Panc1 (cell line): ENCODE measurements at regions not wholly inside any gene's neighbourhood (a gene's known extent, or its start where the extent isn't known, plus 50 kb on each side); places are given as distances from the start of the nearest gene placed in this dataset.

Source experiments
- ATAC-seq: fragments of 200-7000 bp; cut with Tn5 transposase; 2 replicates; pipeline ENCODE4 v1.9.1; 2020; ENCODE audit warnings: mild to moderate bottlenecking, moderate library complexity
- BruUV-seq: library from RNA; stranded (reverse); fragments of 400-500 nt; replicated peaks from 2 replicates; lab custom pipeline; 2021; lab: Mats Ljungman, UMichigan
- CTCF ChIA-PET: fragments of 300-600 bp; sonication (Branson Sonifier 250); formaldehyde crosslinking; loops from one replicate; lab custom pipeline; 2022; ENCODE audit warnings: antibody characterized with exemption; lab: Charles Lee
- POLR2A ChIA-PET: fragments of 300-600 bp; sonication (Branson Sonifier 250); formaldehyde crosslinking; loops from one replicate; lab custom pipeline; 2022; ENCODE audit warnings: antibody characterized with exemption; lab: Charles Lee
- DNase-seq: peaks from one replicate; pipeline ENCODE4 v3.0.0-alpha.2; 2010; ENCODE audit warnings: low read depth, low spot score
- H3K27ac ChIP-seq: 2 replicates; pipeline ENCODE4 v1.5.1; 2011; ENCODE audit warnings: mild to moderate bottlenecking, low read length, inconsistent platforms
- H3K27me3 ChIP-seq: fragments of 200-500 bp; sonication (Bioruptor generic); 2 replicates; pipeline ENCODE4 v1.6.0; 2014; ENCODE audit warnings: low read length, inconsistent platforms; ENCODE audit not compliant: control insufficient read depth, insufficient read depth
- H3K36me3 ChIP-seq: fragments of 200-500 bp; sonication (Bioruptor generic); 2 replicates; pipeline ENCODE4 v1.5.1; 2014; ENCODE audit warnings: inconsistent platforms, mild to moderate bottlenecking, low read length, moderate library complexity; ENCODE audit not compliant: control insufficient read depth, insufficient read depth
- H3K4me1 ChIP-seq: 2 replicates; pipeline ENCODE4 v1.5.1; 2011; ENCODE audit warnings: inconsistent platforms, mild to moderate bottlenecking, low read length, moderate library complexity; ENCODE audit not compliant: control insufficient read depth, insufficient read depth
- H3K4me3 ChIP-seq, 2 experiments: 2 replicates each; pipeline ENCODE4 v1.5.1; 2011 to 2012; ENCODE audit warnings: low read depth in 2 of 2, low read length in 2 of 2, mild to moderate bottlenecking in 2 of 2, inconsistent platforms in 1 of 2, moderate library complexity in 1 of 2
- H3K9me3 ChIP-seq: fragments of 200-500 bp; sonication (Bioruptor generic); 2 replicates; pipeline ENCODE4 v1.5.1; 2014; ENCODE audit warnings: low read depth, mild to moderate bottlenecking, inconsistent platforms, low read length, moderate library complexity; ENCODE audit not compliant: control insufficient read depth, insufficient read depth
- CTCF ChIP-seq: fragments of 450-650 bp; IDR thresholded peaks from 2 replicates; pipeline ENCODE4 v1.5.1; 2017; ENCODE audit warnings: mild to moderate bottlenecking
- POLR2AphosphoS5 ChIP-seq: IDR thresholded peaks from 2 replicates; pipeline ENCODE4 v1.6.1; 2012; ENCODE audit warnings: mild to moderate bottlenecking, low read depth, low read length, moderate library complexity
- REST ChIP-seq, 2 experiments: IDR thresholded peaks; 2 replicates each; pipeline ENCODE4 v1.6.1; 2011 to 2012; ENCODE audit warnings: low read depth in 2 of 2, control low read depth in 1 of 2, low read length in 1 of 2, mild to moderate bottlenecking in 1 of 2, moderate library complexity in 1 of 2; ENCODE audit not compliant: insufficient read depth in 1 of 2
- SIN3A ChIP-seq: IDR thresholded peaks from 2 replicates; pipeline ENCODE4 v1.6.1; 2012; ENCODE audit warnings: low read depth, mild to moderate bottlenecking, low read length, moderate library complexity, borderline replicate concordance; ENCODE audit not compliant: insufficient read depth
- TCF7L2 ChIP-seq: IDR thresholded peaks from 2 replicates; pipeline ENCODE4 v1.6.1; 2011; ENCODE audit warnings: mild to moderate bottlenecking, low read depth, low read length, inconsistent platforms
- in situ Hi-C: cut with HindIII; loops from 2 replicates; pipeline ENCODE4 v1.10.0; 2016; ENCODE audit warnings: low sequenced_read_pairs, low pct_unique_long_range_greater_than_20kb
- intact Hi-C: fragments of 100-400 bp; cut with micrococcal nuclease; formaldehyde crosslinking; loops from one replicate; pipeline ENCODE4 v1.10.0; 2022; ENCODE audit not compliant: unreplicated experiment

GRCh38 chr10:63920926-63921325 is 399.7 kb downstream of the REEP3 start:
- BruUV-seq = no TSS peak
- H3K9me3 ChIP-seq = no peaks in the 10 kb centered on the region
- H3K4me1 ChIP-seq = no peaks in the 10 kb centered on the region
- ChIA-PET POLR2A (no interaction called here), CTCF (no interaction called here)
- no peak overlapping the region for H3K4me3 ChIP-seq
- in situ Hi-C loops (no loop called here), intact Hi-C loops (no loop called here)
- H3K27ac ChIP-seq = no peak overlapping the region
- ATAC-seq = no peak
- H3K27me3 ChIP-seq = peaks cover 3% of the 10 kb centered on the region; the same call in 1 of the 2 replicates
- H3K36me3 ChIP-seq = no peaks in the 10 kb centered on the region
- TF ChIP-seq REST (IDR thresholded peaks at IDR 0.05; ENCODE audit: insufficient read depth in 1 of 2, low read depth in 2 of 2, low read length in 1 of 2) = no peak
- TF ChIP-seq TCF7L2 = no peak
- TF ChIP-seq CTCF = no peak
- no peak for TF ChIP-seq SIN3A
- no peak for TF ChIP-seq POLR2AphosphoS5
- no peak for DNase-seq

DNA sequence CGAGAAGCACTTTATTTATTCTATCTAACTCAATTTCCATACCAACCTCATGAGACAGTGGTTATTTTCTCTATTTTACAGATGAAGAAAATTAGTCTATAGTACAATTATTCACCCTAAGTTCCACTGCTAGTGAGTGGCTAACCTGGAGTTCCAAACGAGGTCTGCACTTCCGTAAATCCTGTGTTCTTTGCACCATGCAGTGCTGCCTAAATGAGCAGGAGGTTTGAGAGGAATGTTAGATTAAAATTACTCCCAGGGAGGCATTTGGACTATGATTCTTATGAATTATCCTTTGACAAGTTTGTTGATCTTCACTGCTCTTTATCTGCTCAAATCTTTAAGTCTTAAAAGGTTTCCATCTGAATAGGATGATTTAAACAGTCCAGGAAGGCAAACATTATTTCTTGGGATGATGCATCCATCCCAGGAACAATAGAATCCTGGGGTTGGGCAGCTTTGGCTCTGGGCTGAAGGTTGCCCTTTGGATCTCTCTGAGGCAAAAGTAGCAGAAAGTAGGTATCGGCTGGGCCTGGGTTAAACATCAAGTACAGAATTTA is 400.8 kb downstream of the REEP3 start:
- BruUV-seq = no TSS peak
- no peak overlapping the region for H3K27ac ChIP-seq
- ATAC-seq (no peak), DNase-seq (no peak)
- intact Hi-C loops = no loop called here
- TF ChIP-seq SIN3A = no peak
- TF ChIP-seq REST (IDR thresholded peaks at IDR 0.05; ENCODE audit: insufficient read depth in 1 of 2, low read depth in 2 of 2, low read length in 1 of 2) = no peak
- no peak for TF ChIP-seq TCF7L2
- no peak for TF ChIP-seq POLR2AphosphoS5
- TF ChIP-seq CTCF = no peak
- no peak overlapping the region for H3K4me3 ChIP-seq
- H3K27me3 ChIP-seq = peaks cover 3% of the 10 kb centered on the region; the same call in 1 of the 2 replicates
- no peaks in the 10 kb centered on the region for H3K4me1 ChIP-seq
- no peaks in the 10 kb centered on the region for H3K9me3 ChIP-seq
- H3K36me3 ChIP-seq = no peaks in the 10 kb centered on the region
- POLR2A ChIA-PET = no interaction called here
- CTCF ChIA-PET = no interaction called here
- in situ Hi-C loops = no loop called here
